Vagina (tissue), 2 donors: ENCODE measurements at regions not wholly inside any gene's neighbourhood (a gene's known extent, or its start where the extent isn't known, plus 50 kb on each side); places are given as distances from the start of the nearest gene placed in this dataset.

ENCODE experiments used
- POLR2A ChIP-seq, 2 donors: fragments of 450-650 bp; IDR thresholded peaks; one replicate each; pipeline ENCODE4 v1.6.1; 2017; ENCODE audit warnings: antibody characterized with exemption in 2 of 2, mild to moderate bottlenecking in 2 of 2, moderate library complexity in 2 of 2
- POLR2AphosphoS5 ChIP-seq, 2 donors: sonication (generic); formaldehyde crosslinking; IDR thresholded peaks; one replicate each; pipeline ENCODE4 v1.9.0; 2017; ENCODE audit warnings: antibody characterized with exemption in 2 of 2, mild to moderate bottlenecking in 2 of 2, low read depth in 1 of 2; ENCODE audit not compliant: insufficient read depth in 1 of 2
- TF ChIP-seq, protein P1 (sequence below), 3 experiments: fragments of 450-650 bp in 2 of 3; fragments of 200-600 bp in 1 of 3; sonication (generic) in 1 of 3; IDR thresholded peaks; one replicate each; pipeline ENCODE4 v1.5.1; 2017 to 2019; ENCODE audit warnings: antibody characterized with exemption in 3 of 3, mild to moderate bottlenecking in 2 of 3, moderate library complexity in 2 of 3

- TF ChIP-seq, protein P1, sequence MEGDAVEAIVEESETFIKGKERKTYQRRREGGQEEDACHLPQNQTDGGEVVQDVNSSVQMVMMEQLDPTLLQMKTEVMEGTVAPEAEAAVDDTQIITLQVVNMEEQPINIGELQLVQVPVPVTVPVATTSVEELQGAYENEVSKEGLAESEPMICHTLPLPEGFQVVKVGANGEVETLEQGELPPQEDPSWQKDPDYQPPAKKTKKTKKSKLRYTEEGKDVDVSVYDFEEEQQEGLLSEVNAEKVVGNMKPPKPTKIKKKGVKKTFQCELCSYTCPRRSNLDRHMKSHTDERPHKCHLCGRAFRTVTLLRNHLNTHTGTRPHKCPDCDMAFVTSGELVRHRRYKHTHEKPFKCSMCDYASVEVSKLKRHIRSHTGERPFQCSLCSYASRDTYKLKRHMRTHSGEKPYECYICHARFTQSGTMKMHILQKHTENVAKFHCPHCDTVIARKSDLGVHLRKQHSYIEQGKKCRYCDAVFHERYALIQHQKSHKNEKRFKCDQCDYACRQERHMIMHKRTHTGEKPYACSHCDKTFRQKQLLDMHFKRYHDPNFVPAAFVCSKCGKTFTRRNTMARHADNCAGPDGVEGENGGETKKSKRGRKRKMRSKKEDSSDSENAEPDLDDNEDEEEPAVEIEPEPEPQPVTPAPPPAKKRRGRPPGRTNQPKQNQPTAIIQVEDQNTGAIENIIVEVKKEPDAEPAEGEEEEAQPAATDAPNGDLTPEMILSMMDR (IDR thresholded peaks at IDR 0.05) = no peak
- TF ChIP-seq POLR2AphosphoS5 (IDR thresholded peaks at IDR 0.05; ENCODE audit: insufficient read depth in 1 of 2, low read depth in 1 of 2) (no peak), POLR2A (IDR thresholded peaks at IDR 0.05) (no peak)
Observed at GRCh38 chr3:81291586-81291985, 469.9 kb downstream of the GBE1 start.
